Large intestine (tissue), 3 donors: ENCODE measurements at regions not wholly inside any gene's neighbourhood (a gene's known extent, or its start where the extent isn't known, plus 50 kb on each side); places are given as distances from the start of the nearest gene placed in this dataset.

ENCODE experiments used
- DNase-seq, 2 donors: peaks; one replicate each; pipeline versions ENCODE4 v3.0.0 to v3.0.0-alpha.2; 2013
- H3K27ac ChIP-seq: one replicate; pipeline ENCODE4 v1.5.1; 2013; ENCODE audit warnings: low read length
- H3K27me3 ChIP-seq: 2 replicates; pipeline ENCODE4 v1.6.1; 2013; ENCODE audit warnings: low read length; ENCODE audit not compliant: control insufficient read depth, insufficient read depth
- H3K36me3 ChIP-seq: 2 replicates; pipeline ENCODE4 v1.6.1; 2013; ENCODE audit warnings: low read length; ENCODE audit not compliant: control insufficient read depth, insufficient read depth
- H3K4me1 ChIP-seq: one replicate; pipeline ENCODE4 v1.6.1; 2013; ENCODE audit warnings: low read length; ENCODE audit not compliant: control insufficient read depth, insufficient read depth
- H3K4me3 ChIP-seq: one replicate; pipeline ENCODE4 v1.5.1; 2013; ENCODE audit warnings: low read length
- H3K9me3 ChIP-seq: one replicate; pipeline ENCODE4 v1.6.1; 2013; ENCODE audit warnings: mild to moderate bottlenecking, low read depth, low read length, moderate library complexity; ENCODE audit not compliant: control insufficient read depth
- WGBS: methylation state at CpG from one replicate; pipeline ENCODE4 v1.1.5; 2013; ENCODE audit warnings: low lambda C conversion rate; ENCODE audit not compliant: insufficient coverage; 5-methylcytosine and 5-hydroxymethylcytosine counted together

DNA sequence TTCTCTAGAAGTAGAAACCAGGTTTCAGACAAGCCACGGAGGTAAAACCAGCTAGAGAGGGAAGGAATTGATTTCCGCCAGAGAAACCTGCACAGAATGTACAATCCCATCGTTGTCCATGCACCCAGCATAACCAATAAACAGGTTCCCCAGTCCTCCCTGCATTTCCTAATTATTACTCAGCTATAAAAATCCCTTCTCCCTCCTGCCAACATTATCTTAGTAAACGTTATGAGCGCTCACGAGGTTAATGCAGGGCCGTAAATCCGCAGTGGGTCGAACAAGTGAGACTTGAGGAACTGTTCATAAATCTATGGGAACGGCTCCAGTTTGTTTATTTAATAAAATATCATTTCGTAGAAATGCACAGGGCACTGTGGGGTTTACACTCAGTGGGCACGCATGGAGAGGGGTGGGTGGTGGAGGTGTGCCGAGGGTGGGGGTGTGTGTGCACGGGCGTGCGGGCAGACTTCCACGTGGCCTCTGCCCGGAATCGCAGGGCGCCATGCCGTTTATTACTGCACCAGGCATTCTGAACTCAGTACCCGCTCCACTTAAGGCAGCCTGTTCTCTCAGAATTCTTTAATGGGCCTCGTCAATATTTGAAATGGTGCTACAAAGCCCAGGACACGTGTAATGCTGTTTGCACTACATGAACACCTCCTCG is 257.3 kb downstream of the MIAT start:
- Histone ChIP-seq H3K9me3 (no peaks in the 10 kb centered on the region), H3K36me3 (no peaks in the 10 kb centered on the region), H3K4me1 (no peaks in the 10 kb centered on the region), H3K4me3 (no peak overlapping the region), H3K27ac (no peak overlapping the region), H3K27me3 (peaks cover 55% of the 10 kb centered on the region)
- WGBS = 42% methylated on average over 5 of the region's 25 CpGs
- DNase-seq = no peak

DNA sequence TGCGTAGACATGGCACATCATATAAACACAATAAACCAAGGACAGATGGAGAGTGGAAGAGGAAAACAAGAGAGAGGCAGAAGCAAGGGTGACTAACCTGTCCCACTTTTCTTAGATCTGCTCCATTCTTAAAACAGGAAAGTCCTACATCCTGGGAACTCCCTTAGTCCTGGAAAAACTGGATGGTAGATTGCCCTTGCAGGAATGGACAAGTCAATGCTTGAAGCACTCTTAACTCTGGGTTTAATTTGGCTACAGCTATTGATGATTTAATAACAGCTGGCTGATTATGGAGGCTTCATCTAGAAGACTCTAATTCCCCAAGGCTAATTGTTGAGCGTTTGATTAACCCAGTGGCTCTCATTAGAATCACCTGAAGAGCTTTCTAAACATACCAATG is 258.8 kb downstream of the MIAT start:
- WGBS = no CpG with 5 or more reads among the region's 2 CpGs
- H3K27ac ChIP-seq = no peak overlapping the region

DNA sequence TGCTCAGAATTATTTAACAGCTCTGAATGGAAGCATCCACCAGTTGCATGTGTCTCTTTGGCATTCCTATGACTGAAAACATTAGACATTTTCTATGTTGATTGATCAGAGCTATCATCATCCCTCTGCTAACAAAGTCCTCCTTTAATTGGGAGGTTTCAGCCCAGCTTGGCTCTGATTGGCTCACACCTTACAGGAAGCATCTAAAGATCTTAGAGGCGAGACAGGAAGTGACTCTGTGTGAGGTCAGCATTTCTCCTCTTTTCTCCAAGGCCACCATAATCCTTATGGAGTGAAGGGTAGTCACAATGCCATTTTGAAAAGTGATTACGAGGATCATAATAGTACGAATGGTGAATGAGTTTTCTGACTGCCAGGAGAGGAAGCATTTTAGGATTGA is 260.8 kb downstream of the MIAT start:
- no peak overlapping the region for H3K27ac ChIP-seq
- no peaks in the 10 kb centered on the region for H3K9me3 ChIP-seq
- 94% methylated on average over 2 of the region's 3 CpGs for WGBS
- DNase-seq = no peak
- no peaks in the 10 kb centered on the region for H3K36me3 ChIP-seq
- no peak overlapping the region for H3K4me3 ChIP-seq
- no peaks in the 10 kb centered on the region for H3K4me1 ChIP-seq
- peaks cover 28% of the 10 kb centered on the region for H3K27me3 ChIP-seq

More for the DNA sequence above, 258.8 kb downstream of the MIAT start:
- Histone ChIP-seq H3K36me3 (no peaks in the 10 kb centered on the region), H3K9me3 (no peaks in the 10 kb centered on the region), H3K27me3 (peaks cover 45% of the 10 kb centered on the region), H3K4me3 (no peak overlapping the region), H3K4me1 (no peaks in the 10 kb centered on the region)
- DNase-seq = no peak

DNA sequence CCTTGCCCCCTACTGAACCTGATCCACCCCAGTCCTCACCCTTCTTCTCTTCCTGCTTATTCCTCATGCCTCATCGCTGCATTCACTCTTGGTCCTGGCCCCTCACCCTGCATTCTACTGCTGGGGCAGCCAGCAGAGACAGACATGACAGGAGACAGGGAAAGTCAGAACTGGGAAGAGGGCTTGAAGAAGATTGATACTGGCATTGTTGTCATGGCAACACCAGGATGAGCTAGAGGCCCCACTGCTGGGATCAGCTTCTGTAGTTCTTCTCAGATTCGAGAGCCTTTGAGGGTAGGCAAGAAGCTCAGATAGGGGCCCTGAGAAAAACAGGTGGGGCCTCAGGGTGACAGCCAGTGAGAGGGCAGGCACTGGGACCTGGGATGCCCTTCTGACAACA is 264.3 kb downstream of the MIAT start:
- no CpG with 5 or more reads among the region's 2 CpGs for WGBS
- DNase-seq = no peak

DNA sequence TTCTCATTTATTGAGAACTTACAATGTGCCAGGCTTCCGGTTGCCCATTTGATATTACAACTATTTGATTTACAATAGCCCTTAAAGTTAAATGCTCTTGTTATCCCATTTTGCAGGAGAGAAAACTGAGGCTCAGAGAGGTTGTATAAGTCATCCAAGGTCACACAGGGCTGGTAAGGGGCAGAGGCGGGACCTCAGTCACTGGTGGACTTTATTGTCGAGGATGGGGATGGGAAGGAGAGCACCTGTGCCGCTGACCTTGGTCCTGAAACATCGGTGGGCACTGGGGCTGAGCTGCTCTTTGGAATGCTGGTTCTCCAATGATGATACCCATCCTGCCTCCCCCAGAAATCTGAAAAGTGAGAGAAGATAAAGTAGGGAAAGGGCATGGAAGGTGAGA is 265.4 kb downstream of the MIAT start:
- no peaks in the 10 kb centered on the region for H3K27me3 ChIP-seq
- no CpG with 5 or more reads among the region's 5 CpGs for WGBS
- no peaks in the 10 kb centered on the region for H3K4me1 ChIP-seq
- no peaks in the 10 kb centered on the region for H3K9me3 ChIP-seq
- no peaks in the 10 kb centered on the region for H3K36me3 ChIP-seq
- no peak overlapping the region for H3K27ac ChIP-seq
- DNase-seq = no peak
- H3K4me3 ChIP-seq = no peak overlapping the region

More for the DNA sequence above, 264.3 kb downstream of the MIAT start:
- Histone ChIP-seq H3K27me3 (peaks cover 1% of the 10 kb centered on the region), H3K9me3 (no peaks in the 10 kb centered on the region), H3K4me1 (no peaks in the 10 kb centered on the region), H3K4me3 (no peak overlapping the region), H3K36me3 (no peaks in the 10 kb centered on the region), H3K27ac (no peak overlapping the region)

DNA sequence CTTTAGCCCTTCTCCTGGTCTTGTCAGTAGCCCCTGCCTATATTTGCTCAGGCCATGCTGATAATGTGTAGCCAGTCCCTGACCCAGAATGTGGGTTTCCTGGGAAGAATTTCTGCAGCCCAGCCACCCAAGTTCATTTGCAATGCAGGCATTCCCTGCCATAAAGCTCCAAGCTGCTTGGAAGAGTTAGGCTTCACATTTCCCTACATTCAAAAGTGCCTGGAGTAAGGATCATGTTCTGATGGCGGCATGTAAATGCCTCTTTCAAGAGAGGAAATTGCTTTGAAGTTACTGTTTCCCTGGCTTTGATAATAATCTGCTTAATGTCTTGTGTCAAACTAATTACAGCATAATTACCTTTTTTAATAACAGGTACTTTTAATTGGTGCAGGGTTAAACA is 266.1 kb downstream of the MIAT start:
- WGBS = no CpG with 5 or more reads among the region's 1 CpG

DNA sequence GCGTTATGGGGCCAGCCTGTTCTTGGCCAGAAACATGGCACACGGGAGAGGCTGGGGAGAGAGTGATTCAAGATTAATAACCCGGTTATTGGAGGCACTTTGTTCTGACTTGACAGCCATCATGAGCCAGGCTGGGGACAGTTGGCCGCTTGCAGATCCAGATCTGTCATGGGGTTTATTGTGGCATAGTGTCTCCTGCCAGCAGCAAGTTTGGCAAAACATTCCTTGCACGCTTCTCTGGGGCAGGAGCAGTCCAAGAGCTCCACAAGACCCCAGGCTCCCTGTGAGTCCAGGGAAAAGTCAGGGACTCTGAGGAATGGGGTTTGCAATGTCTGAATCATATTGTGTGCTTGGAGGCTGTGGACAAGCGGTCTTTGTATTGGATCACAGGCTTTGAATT is 270.4 kb downstream of the MIAT start:
- Histone ChIP-seq H3K36me3 (no peaks in the 10 kb centered on the region), H3K27me3 (no peaks in the 10 kb centered on the region), H3K27ac (no peak overlapping the region), H3K9me3 (no peaks in the 10 kb centered on the region), H3K4me3 (no peak overlapping the region), H3K4me1 (no peaks in the 10 kb centered on the region)
- WGBS = 80% methylated on average over 1 of the region's 6 CpGs
- no peak for DNase-seq

More for the DNA sequence above, 266.1 kb downstream of the MIAT start:
- Histone ChIP-seq H3K4me3 (no peak overlapping the region), H3K4me1 (no peaks in the 10 kb centered on the region), H3K27ac (no peak overlapping the region), H3K27me3 (no peaks in the 10 kb centered on the region), H3K36me3 (no peaks in the 10 kb centered on the region), H3K9me3 (no peaks in the 10 kb centered on the region)
- DNase-seq = no peak

DNA sequence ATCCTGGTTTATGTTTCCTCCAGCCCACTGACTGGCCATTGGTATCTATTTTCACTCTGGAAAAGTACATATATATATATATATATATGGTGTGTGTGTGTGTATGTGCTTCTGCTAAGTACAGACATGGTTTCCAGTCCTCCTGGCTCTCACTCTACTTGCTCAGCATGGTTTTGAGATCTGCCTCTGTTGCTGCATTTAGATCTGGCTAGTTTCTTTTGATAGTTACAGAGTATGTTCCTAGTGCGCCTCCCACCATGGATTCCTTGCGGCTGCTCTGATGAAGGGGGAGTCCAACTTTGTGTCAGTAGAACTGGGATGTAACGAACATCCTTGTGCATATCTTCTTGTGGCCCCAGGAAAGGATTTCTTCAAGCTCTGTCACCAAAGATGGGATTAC is 274.1 kb downstream of the MIAT start:
- H3K4me1 ChIP-seq = no peaks in the 10 kb centered on the region
- WGBS = no CpG with 5 or more reads among the region's 3 CpGs
- DNase-seq = no peak
- no peak overlapping the region for H3K27ac ChIP-seq
- no peaks in the 10 kb centered on the region for H3K9me3 ChIP-seq
- no peak overlapping the region for H3K4me3 ChIP-seq
- H3K36me3 ChIP-seq = no peaks in the 10 kb centered on the region
- no peaks in the 10 kb centered on the region for H3K27me3 ChIP-seq

DNA sequence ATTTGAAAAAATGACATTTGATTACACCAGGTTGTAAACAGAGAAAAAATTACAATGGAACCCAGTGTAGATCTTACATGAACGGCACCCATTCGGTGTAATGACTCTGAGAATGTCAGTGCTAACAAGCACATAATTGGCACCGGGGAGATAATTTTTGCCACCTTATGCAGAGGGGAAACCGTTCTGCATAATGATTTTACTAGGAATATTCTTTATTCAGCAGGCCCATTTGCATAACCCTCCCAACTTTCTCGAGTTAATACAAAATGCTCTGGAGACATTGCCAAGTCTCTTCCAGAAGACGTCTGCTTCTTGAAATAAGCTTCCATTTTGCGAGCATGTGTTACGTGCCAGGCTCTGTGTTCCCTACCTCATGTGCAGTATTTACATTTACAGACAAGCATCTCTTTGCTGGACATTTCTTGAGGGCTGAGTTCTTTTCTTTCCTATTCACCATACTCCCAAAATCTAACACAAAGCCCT is 275.8 kb downstream of the MIAT start:
- no peaks in the 10 kb centered on the region for H3K27me3 ChIP-seq
- H3K4me1 ChIP-seq = no peaks in the 10 kb centered on the region
- 71% methylated on average over 1 of the region's 8 CpGs for WGBS
- no peak overlapping the region for H3K4me3 ChIP-seq
- no peaks in the 10 kb centered on the region for H3K9me3 ChIP-seq
- no peaks in the 10 kb centered on the region for H3K36me3 ChIP-seq
- H3K27ac ChIP-seq = no peak overlapping the region
- DNase-seq = no peak

DNA sequence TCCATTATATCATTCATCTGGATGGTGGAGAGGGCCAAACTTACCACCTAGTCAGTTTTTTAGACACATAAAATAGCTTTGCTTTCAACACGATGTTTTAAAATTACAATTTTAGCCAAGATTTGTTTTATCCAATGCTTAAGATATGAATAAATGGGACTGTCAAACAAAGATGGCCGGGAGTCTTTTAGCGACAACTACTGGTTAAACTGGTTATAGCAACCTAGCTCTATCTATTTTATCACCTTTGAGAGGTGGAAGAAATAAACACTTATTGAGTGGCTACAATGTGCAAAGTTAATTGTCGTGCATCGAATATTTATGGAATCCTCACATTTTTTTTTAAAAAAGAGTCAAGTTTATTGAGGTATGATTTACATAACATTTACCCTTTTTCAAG is 279.8 kb downstream of the MIAT start:
- H3K27me3 ChIP-seq = no peaks in the 10 kb centered on the region
- no peak for DNase-seq

DNA sequence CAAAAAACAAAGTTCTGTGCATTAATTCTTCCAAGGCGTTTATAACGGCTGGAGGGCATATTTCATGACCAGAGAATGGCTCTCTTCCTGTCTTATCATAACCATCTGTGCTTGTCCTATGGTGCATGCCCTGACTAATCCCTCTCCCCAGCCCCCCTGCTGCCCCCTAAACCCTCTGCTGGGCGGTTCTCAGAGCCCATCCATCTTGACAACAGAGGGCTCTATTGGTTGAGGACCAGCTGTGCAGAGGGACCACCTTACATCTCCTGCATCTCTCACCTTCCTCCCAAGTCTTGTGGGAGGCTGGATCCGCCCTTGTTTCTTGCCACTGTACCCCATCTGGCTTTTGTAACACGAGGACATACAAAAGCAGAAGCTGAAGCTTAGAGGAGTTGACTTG is 282.1 kb downstream of the MIAT start:
- H3K9me3 ChIP-seq = no peaks in the 10 kb centered on the region
- DNase-seq = no peak
- no peak overlapping the region for H3K27ac ChIP-seq
- no peaks in the 10 kb centered on the region for H3K36me3 ChIP-seq
- WGBS = no CpG with 5 or more reads among the region's 5 CpGs
- peaks cover 2% of the 10 kb centered on the region for H3K27me3 ChIP-seq
- no peak overlapping the region for H3K4me3 ChIP-seq
- H3K4me1 ChIP-seq = no peaks in the 10 kb centered on the region

More for the DNA sequence above, 279.8 kb downstream of the MIAT start:
- H3K4me3 ChIP-seq = no peak overlapping the region
- WGBS = 86% methylated on average over 4 of the region's 5 CpGs
- no peaks in the 10 kb centered on the region for H3K4me1 ChIP-seq
- H3K36me3 ChIP-seq = no peaks in the 10 kb centered on the region
- H3K9me3 ChIP-seq = no peaks in the 10 kb centered on the region
- H3K27ac ChIP-seq = no peak overlapping the region
